DOHH2 (cell line): ENCODE measurements at regions not wholly inside any gene's neighbourhood (a gene's known extent, or its start where the extent isn't known, plus 50 kb on each side); places are given as distances from the start of the nearest gene placed in this dataset.
"Not testable (repeated sequence)": the region's sequence is repeated elsewhere in the genome, so short reads cannot be mapped to it uniquely, and the experiment has no call there.

Experiments
- CTCF ChIP-seq: fragments of 200-600 bp; sonication (generic); IDR thresholded peaks from one replicate; pipeline ENCODE4 v1.5.1; 2014; ENCODE audit warnings: antibody characterized with exemption, mild to moderate bottlenecking, low read depth, low read length; ENCODE audit not compliant: poor library complexity, severe bottlenecking
- EZH2phosphoT487 ChIP-seq: fragments of 200-600 bp; sonication (generic); IDR thresholded peaks from 2 replicates; pipeline ENCODE4 v1.6.1; 2017; ENCODE audit warnings: borderline replicate concordance, mild to moderate bottlenecking, antibody characterized with exemption, low read length, moderate library complexity, mixed read lengths

DNA sequence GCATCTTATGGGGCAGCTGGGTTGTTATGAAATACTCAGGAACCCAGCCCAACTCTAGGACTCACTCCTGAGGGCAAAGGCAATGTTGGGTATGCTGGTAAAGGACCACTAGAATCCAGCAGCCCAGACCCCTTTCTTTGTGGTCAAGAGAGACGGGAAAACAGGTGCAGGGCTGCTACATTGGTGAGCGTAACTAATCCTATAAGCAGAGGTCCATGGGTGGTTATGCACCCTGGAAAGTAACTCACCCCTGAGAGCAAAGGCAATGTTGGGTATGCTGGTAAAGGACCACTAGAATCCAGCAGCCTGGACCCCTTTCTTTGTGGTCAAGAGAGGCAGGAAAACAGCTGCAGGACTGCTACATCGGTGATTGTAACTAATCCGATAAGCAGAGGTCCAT, 1422.7 kb downstream of the SLITRK1 start:
- TF ChIP-seq CTCF, EZH2phosphoT487: not testable (repeated sequence)
